ENCODE measurements at regions not wholly inside any gene's neighbourhood (a gene's known extent, or its start where the extent isn't known, plus 50 kb on each side); places are given as distances from the start of the nearest gene placed in this dataset.

DNA sequence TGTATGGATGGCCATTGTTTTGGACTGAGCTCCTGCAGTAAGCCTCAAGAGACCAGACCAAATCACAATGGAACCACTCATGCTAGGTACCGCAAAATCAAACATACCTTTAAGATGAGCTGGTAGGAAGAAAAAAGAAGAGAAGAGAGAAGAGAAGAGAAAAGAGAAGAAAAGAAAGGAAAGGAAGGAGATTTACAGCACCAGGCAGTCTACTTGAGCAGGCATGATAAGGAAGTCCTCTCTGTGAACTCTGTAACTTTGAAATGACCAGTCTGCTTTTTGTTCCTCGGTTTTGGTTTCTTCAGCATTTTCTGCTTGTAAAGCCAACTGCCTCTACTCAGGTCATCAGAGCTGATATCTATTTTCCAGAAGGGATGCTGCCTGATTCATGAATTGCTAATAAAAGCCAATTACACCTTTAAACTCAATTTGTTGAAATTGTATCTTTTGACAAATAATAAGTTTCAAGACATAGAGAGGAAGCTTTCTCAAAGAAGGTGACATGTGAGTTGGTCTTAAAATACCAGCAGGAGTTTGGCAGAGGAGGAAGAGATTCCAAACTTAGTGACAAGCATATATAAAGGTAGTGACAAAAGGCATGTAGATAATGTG, 134.3 kb downstream of the UNC5CL start:
- TF ChIP-seq, protein P1, sequence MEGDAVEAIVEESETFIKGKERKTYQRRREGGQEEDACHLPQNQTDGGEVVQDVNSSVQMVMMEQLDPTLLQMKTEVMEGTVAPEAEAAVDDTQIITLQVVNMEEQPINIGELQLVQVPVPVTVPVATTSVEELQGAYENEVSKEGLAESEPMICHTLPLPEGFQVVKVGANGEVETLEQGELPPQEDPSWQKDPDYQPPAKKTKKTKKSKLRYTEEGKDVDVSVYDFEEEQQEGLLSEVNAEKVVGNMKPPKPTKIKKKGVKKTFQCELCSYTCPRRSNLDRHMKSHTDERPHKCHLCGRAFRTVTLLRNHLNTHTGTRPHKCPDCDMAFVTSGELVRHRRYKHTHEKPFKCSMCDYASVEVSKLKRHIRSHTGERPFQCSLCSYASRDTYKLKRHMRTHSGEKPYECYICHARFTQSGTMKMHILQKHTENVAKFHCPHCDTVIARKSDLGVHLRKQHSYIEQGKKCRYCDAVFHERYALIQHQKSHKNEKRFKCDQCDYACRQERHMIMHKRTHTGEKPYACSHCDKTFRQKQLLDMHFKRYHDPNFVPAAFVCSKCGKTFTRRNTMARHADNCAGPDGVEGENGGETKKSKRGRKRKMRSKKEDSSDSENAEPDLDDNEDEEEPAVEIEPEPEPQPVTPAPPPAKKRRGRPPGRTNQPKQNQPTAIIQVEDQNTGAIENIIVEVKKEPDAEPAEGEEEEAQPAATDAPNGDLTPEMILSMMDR (IDR thresholded peaks at IDR 0.05; ENCODE audit: insufficient read depth, missing control alignments): no peak
- DNase-seq (ENCODE audit: insufficient read length, low spot score) (no peak), FAIRE-seq (no peak)

DNA sequence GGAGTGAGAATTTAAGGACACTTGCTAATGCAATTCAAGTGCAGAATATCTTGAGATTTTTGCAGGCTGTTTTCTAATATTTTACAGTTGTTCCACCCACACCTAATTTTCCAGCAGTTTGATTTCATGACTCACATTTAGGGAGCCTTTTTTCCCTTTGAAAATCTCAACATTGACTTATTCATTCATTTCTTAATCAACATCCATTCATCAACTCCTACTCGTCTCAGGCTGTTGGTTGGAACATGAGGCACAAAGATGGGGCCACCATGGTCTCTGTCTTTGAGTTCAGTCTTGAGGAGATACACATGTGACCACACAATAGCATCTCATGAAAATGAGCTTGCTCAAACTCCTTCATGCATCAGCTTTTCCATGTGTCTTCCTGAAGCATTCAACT, 135.6 kb downstream of the UNC5CL start:
- DNase-seq (ENCODE audit: insufficient read length, low spot score): no peak
- TF ChIP-seq, protein P1 (IDR thresholded peaks at IDR 0.05; ENCODE audit: insufficient read depth, missing control alignments): no peak
- no peak for FAIRE-seq

DNA sequence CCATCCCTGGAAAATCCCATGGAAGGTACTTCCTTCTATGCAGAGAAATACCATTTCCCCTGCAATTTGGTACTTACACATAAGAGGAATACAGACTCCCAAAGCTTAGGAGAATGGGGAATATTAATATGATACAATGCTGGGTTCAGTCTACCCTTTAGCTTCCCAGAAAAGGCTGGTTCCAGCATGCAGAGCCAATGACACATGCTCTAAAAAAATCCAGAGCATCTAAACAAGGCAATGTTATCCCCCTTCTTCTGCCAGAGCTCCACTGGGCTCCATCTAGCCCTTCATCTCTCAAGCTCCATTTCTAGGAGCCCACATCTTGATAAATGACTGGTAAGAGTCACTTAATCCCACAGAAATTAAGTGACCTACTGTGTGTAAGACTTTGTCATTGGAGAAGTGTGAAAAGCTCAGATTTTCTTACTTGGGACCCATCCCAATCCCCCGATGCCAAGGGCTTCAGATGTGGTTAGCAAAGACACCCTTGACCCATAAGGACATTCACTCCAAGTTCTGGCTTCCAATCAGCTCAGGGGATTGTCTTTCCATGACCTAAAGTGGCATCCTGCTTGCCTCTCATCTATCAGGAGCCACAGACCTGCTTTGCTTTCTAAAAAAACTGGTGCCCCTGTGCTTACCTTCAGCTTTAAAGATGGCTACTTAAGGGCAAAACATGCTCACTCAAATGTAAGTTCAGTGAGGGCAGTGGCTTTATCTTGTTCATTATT, 137.5 kb downstream of the UNC5CL start:
- FAIRE-seq: no peak
- TF ChIP-seq, protein P1 (IDR thresholded peaks at IDR 0.05; ENCODE audit: insufficient read depth, missing control alignments): no peak
- DNase-seq (ENCODE audit: insufficient read length, low spot score): no peak

DNA sequence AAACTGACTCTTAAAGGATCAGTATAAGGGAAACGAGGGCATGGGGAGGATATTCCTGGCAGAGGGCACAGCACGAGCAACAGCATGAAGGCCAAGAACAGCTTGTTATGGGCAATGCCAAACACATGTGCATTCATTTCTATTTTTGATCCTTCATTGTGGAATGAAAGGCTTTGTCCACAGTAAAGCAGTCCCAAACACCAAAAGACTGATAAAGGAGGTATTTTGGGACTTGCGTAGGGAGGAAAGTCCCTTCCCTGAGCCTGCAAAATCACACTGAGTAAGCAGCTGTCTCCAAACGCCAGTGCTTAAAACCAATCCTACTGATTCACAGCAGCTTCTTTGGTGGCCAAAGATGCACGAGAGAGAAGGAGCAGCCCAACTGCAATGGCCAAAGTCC, 138.2 kb downstream of the UNC5CL start:
- TF ChIP-seq, protein P1 (IDR thresholded peaks at IDR 0.05; ENCODE audit: insufficient read depth, missing control alignments): no peak
- FAIRE-seq: no peak
- no peak for DNase-seq (ENCODE audit: insufficient read length, low spot score)

DNA sequence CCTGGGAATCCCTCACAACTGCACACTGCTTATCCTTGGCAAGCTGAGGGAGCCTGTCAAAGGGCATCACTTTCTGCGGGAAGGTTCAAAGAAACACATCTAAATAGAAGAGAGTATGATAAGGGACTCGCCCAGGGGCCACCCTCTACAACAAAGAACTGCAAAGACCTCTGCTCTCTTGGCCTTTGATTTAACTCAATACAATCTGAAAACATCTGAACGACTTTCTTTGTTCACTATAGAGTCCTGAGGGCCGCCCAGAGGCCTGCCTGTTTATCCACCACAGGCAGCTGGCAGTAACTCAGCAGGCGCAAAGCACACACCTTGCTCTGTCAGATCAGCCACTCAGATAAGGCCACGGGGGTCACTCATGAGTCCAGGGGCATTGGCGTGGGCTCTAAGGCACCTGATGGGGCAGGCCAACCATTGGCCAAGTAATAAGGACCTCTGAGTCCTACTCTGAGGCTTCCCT, 139.3 kb downstream of the UNC5CL start:
- FAIRE-seq (no peak), DNase-seq (ENCODE audit: insufficient read length, low spot score) (no peak)
- TF ChIP-seq, protein P1 (IDR thresholded peaks at IDR 0.05; ENCODE audit: insufficient read depth, missing control alignments): no peak

DNA sequence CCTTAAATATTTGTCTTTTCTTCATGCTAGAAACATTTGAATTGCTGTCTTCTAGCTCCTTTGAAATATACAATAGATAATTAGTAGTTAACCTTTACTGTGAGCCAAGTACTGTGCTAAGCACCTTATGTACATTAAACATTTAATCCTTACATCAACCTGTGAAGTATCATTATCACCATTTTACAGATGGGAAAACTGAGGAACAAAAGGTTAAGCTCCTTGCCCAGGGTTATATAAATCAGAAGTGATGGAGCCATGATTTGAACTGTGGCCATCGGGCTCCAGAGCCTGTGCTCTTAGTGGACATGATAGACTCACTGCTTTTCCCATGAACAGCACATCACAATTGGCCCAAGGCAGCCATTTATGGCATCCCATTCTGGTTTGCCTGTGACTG, 140.9 kb downstream of the UNC5CL start:
- no peak for FAIRE-seq
- DNase-seq (ENCODE audit: insufficient read length, low spot score): no peak
- TF ChIP-seq, protein P1 (IDR thresholded peaks at IDR 0.05; ENCODE audit: insufficient read depth, missing control alignments): no peak

DNA sequence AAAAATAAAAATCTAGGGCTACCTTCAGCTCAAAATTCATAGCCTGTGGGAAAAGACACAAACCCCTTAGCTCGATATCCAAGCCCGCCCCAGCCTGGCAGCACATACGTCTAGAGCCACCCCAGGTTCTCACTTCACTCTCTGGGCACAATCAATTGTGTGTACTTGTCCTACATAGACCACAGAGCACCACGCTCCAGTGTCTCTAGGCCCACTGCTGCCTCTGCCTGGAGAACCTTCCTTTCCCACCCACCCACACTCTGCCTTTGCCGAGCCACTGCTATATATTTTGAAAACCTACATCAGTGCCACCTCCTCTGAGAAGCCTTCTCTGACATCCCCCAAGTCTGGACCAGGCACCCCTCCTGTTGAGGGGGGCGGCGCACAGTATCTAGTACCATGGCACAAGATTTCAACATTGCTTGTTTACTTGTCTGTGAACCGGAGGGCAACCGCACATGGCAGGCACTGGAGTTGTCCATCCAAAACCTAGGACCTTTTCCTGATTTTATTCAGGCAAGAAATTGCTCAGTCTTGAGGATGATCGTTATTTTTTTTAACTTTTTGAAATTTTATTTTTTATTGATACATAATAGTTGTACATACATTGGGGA, 141.5 kb downstream of the UNC5CL start:
- DNase-seq (ENCODE audit: insufficient read length, low spot score) (no peak), FAIRE-seq (no peak)
- TF ChIP-seq, protein P1 (IDR thresholded peaks at IDR 0.05; ENCODE audit: insufficient read depth, missing control alignments): no peak
